NOMO-1 (cell line): ENCODE measurements at regions not wholly inside any gene's neighbourhood (a gene's known extent, or its start where the extent isn't known, plus 50 kb on each side); places are given as distances from the start of the nearest gene placed in this dataset.
"Not testable (repeated sequence)": the region's sequence is repeated elsewhere in the genome, so short reads cannot be mapped to it uniquely, and the experiment has no call there.

Experiments used
- DNase-seq, 2 experiments: peaks; one replicate each; lab custom pipeline; 2025; ENCODE audit not compliant: unreplicated experiment in 2 of 2; lab: John Stamatoyannopoulos, UW

- DNase-seq, result not testable (repeated sequence)
Measured at GRCh38 chr6:27549241-27549598, 76.3 kb upstream of the ZNF184 start.

- no peak for DNase-seq
Measured at GRCh38 chr6:27547157-27548075, 74.5 kb upstream of the ZNF184 start.

DNA sequence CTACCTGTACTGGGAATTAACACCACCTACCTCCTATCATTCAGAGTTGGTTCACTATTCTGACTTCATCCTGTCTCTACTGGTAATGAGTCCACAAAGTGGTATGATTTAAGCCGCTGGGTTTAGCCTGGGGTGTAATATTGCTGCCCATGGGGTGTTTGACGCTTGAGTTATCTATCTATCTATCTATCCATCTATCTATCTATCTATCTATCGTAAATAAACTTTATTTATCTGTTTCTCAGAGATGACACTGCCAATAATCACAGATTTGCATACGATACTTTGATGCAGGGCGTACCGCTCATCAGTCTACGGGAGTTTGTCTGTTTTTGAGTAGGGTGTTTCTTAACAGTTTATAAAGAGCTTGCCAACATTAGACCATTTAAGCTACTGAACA, 73.6 kb upstream of the ZNF184 start:
- no peak for DNase-seq

GRCh38 chr6:27545271-27546046, 72.6 kb upstream of the ZNF184 start:
- DNase-seq, result no peak

DNA sequence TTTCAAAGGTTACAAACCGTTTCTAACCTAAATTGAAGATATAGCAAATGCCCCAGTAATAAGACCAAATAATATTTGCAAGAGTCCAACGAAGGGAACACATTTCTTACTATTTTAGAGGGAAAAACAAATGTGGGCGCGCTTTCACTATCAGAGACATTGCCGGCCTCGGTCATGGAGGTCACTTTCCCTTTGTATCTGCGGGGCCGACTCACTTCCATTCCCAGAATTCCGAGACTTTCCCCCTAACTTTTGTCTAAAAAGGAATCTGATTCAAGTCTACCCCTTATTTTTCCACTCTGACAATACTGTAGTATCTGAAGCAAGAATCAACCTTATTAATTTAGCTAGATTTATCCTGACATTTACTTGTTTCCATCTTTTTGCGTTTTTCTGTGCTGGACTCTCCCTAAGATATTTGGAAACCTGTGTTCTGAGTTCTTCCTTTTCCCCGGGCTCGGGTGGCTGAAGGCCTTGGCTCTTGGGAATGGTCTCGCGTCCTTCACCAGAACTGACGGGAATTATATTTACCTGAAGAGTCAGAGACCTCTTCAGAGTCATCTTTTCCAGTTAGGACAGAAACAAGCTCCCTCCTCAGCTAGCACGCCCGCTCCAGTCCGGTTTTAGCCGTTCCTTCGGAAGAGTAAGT, 71.8 kb upstream of the ZNF184 start:
- DNase-seq, result no peak

DNA sequence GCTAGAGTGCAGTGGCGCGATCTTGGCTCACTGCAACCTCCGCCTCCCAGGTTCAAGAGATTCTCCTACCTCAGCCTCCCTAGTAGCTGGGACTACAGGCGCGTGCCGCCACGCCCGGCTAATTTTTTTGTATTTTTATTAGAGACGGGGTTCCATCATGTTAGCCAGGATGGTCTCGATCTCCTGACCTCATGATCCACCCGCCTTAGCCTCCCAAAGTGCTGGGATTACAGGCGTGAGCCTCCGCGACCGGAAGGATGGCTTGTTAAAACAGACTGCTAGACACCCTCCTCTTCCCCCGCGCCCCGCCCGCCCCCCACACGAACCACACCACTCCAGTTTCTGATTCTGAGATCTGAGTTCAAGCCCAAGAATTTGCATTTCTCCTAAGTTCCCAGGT, 71.2 kb upstream of the ZNF184 start:
- DNase-seq, result not testable (repeated sequence)

DNA sequence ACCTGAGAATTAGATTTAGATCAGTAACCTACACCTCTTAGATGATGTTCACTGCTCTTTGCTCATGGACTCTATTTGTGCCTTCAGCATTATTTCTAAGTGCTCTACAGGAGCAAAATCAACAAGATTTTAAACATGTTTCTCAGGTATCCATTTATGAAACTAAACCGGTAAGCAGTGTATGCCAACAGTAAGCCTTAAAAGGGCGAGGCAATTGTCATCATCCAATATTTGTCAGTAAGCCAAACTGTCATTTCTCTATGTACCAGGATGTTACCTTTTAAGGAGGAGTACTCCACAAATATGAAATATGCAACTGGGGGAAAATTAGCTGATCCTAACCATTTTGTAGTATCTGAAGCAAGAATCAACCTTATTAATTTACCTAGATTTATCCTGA, 69.6 kb upstream of the ZNF184 start:
- no peak for DNase-seq

DNA sequence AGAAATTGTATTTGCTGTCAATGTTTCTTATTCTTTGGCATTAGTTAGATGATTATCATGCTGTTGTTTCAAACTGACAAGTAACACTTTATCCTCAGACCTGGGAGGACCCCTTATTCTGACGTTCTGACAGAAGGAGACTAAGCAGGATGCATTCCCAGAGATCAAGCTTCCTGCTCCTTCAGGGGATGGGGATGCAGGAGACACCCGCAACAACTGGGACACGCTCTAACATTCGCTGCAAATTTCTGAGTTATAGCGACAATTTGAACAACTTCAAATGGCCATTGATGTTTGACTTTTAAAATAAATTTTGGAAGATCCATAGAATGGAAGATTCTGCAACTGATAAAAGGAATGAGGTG, 69.0 kb upstream of the ZNF184 start:
- no peak for DNase-seq

GRCh38 chr6:27541212-27541932, 68.5 kb upstream of the ZNF184 start:
- DNase-seq, result no peak

GRCh38 chr6:27539551-27539950, 66.6 kb upstream of the ZNF184 start:
- no peak for DNase-seq

GRCh38 chr6:27532820-27533538, 60.1 kb upstream of the ZNF184 start:
- no peak for DNase-seq

GRCh38 chr6:27531772-27532459, 59.0 kb upstream of the ZNF184 start:
- DNase-seq, result no peak

- DNase-seq, result not testable (repeated sequence)
Measured at GRCh38 chr6:27529796-27530195, 56.9 kb upstream of the ZNF184 start.

GRCh38 chr6:27528714-27529113, 55.8 kb upstream of the ZNF184 start:
- DNase-seq, result no peak
